ENCODE measurements at regions not wholly inside any gene's neighbourhood (a gene's known extent, or its start where the extent isn't known, plus 50 kb on each side); places are given as distances from the start of the nearest gene placed in this dataset.

DNA sequence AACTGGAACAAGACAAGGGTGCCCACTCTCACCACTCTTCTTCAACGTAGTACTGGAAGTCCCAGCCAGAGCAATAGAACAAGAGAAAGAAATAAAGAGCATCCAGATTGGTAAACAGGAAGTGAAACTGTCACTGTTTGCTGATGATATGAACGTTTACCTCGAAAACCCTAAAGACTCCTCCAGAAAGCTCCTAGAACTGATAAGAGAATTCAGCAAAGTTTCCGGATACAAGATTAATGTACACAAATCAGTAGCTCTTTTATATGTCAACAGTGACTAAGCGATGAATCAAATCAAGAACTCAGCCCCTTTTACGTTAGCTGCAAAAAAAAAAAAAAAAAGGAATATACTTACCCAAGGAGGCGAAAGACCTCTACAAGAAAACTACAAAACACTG lies 306.6 kb downstream of the PLK2 start:
- Mint-ChIP-seq H3K36me3 (ENCODE audit: low read depth) (peaks cover 2% of the 10 kb centered on the region), H3K4me3 (no peak overlapping the region), H3K4me1 (peaks cover 10% of the 10 kb centered on the region), H3K27me3 (ENCODE audit: insufficient read depth) (no peaks in the 10 kb centered on the region), H3K27ac (no peak overlapping the region), H3K9me3 (no peaks in the 10 kb centered on the region)
- TF ChIP-seq, protein P1, sequence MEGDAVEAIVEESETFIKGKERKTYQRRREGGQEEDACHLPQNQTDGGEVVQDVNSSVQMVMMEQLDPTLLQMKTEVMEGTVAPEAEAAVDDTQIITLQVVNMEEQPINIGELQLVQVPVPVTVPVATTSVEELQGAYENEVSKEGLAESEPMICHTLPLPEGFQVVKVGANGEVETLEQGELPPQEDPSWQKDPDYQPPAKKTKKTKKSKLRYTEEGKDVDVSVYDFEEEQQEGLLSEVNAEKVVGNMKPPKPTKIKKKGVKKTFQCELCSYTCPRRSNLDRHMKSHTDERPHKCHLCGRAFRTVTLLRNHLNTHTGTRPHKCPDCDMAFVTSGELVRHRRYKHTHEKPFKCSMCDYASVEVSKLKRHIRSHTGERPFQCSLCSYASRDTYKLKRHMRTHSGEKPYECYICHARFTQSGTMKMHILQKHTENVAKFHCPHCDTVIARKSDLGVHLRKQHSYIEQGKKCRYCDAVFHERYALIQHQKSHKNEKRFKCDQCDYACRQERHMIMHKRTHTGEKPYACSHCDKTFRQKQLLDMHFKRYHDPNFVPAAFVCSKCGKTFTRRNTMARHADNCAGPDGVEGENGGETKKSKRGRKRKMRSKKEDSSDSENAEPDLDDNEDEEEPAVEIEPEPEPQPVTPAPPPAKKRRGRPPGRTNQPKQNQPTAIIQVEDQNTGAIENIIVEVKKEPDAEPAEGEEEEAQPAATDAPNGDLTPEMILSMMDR (conservative IDR thresholded peaks at IDR 0.05), result no peak
- Histone ChIP-seq H3K4me1 (ENCODE audit: control insufficient read depth, insufficient read depth, low read length) (peaks cover 5% of the 10 kb centered on the region), H3K36me3 (ENCODE audit: control insufficient read depth, insufficient read depth, low read length) (no peaks in the 10 kb centered on the region), H3K27ac (ENCODE audit: low read depth, low read length) (no peak overlapping the region), H3K27me3 (ENCODE audit: control insufficient read depth, insufficient read depth, low read length, poor library complexity, severe bottlenecking) (no peaks in the 10 kb centered on the region), H3K9ac (ENCODE audit: extremely low read depth, low read length, poor library complexity, severe bottlenecking) (no peak overlapping the region), H3K9me3 (ENCODE audit: control insufficient read depth, low read length) (no peaks in the 10 kb centered on the region), H3K4me3 (ENCODE audit: low read length) (no peak overlapping the region)
- 92 to 95% methylated on average over 3 to 7 of the region's 7 CpGs for WGBS, 2 experiments (ENCODE audit: insufficient coverage in 1 of 2, insufficient read length in 1 of 2)
- DNase-seq, result no peak

DNA sequence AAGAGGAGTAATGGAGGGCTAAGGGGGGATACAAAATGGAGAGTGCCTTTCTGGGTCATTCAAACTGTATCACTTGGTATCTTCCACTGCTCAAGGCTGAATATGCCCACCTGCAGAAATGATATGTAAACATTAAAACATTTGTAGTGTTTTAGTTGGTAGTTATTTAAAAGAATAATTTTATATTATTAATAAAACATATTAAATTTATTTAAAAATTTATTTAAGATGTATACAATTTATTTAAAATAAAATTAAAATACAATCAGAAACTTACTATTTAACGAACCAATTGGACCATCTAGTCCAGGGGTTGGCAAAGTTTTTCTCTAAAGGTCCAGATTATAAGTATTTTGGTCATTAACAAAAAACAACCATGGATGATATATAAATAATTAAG lies 308.5 kb downstream of the PLK2 start:
- Histone ChIP-seq H3K9ac (ENCODE audit: extremely low read depth, low read length, poor library complexity, severe bottlenecking) (no peak overlapping the region), H3K27me3 (ENCODE audit: control insufficient read depth, insufficient read depth, low read length, poor library complexity, severe bottlenecking) (no peaks in the 10 kb centered on the region), H3K9me3 (ENCODE audit: control insufficient read depth, low read length) (no peaks in the 10 kb centered on the region), H3K4me3 (ENCODE audit: low read length) (no peak overlapping the region), H3K36me3 (ENCODE audit: control insufficient read depth, insufficient read depth, low read length) (no peaks in the 10 kb centered on the region), H3K27ac (ENCODE audit: low read depth, low read length) (no peak overlapping the region), H3K4me1 (ENCODE audit: control insufficient read depth, insufficient read depth, low read length) (no peaks in the 10 kb centered on the region)
- H3K27ac Mint-ChIP-seq, result no peak overlapping the region
- no peak overlapping the region for H3K4me3 Mint-ChIP-seq
- H3K4me1 Mint-ChIP-seq, result no peaks in the 10 kb centered on the region
- TF ChIP-seq, protein P1 (conservative IDR thresholded peaks at IDR 0.05), result no peak
- H3K9me3 Mint-ChIP-seq, result no peaks in the 10 kb centered on the region
- H3K36me3 Mint-ChIP-seq (ENCODE audit: low read depth), result peaks cover 2% of the 10 kb centered on the region
- no peaks in the 10 kb centered on the region for H3K27me3 Mint-ChIP-seq (ENCODE audit: insufficient read depth)
- DNase-seq, result no peak
- no CpG with 5 or more reads among the region's 1 CpG for WGBS, 2 experiments (ENCODE audit: insufficient coverage in 1 of 2, insufficient read length in 1 of 2)

DNA sequence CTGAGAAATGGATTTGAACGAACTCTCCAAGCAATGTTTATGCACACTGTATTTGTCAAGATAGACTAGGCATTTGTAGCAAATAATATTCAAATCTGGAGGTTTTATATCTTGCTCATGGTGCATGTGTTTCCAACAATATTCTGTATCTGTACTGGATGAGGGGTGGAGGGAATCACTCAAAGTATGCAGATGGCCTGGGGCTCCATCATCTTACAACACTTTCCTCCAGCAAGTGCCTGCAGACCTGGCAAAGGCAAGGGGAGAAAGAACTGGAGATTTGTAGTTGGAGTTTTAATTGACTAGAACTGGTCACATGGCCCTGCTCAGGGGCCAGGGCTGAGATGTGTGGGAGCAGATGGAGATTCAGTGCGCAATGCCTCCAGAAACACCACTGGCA lies 309.0 kb downstream of the PLK2 start:
- no peaks in the 10 kb centered on the region for H3K27me3 ChIP-seq (ENCODE audit: control insufficient read depth, insufficient read depth, low read length, poor library complexity, severe bottlenecking)
- TF ChIP-seq, protein P1 (conservative IDR thresholded peaks at IDR 0.05), result no peak
- Mint-ChIP-seq H3K4me3 (no peak overlapping the region), H3K27me3 (ENCODE audit: insufficient read depth) (no peaks in the 10 kb centered on the region), H3K36me3 (ENCODE audit: low read depth) (peaks cover 2% of the 10 kb centered on the region), H3K27ac (no peak overlapping the region), H3K4me1 (no peaks in the 10 kb centered on the region), H3K9me3 (no peaks in the 10 kb centered on the region)
- no peak overlapping the region for H3K9ac ChIP-seq (ENCODE audit: extremely low read depth, low read length, poor library complexity, severe bottlenecking)
- no peaks in the 10 kb centered on the region for H3K36me3 ChIP-seq (ENCODE audit: control insufficient read depth, insufficient read depth, low read length)
- no peaks in the 10 kb centered on the region for H3K4me1 ChIP-seq (ENCODE audit: control insufficient read depth, insufficient read depth, low read length)
- DNase-seq, result no peak
- H3K9me3 ChIP-seq (ENCODE audit: control insufficient read depth, low read length), result no peaks in the 10 kb centered on the region
- H3K4me3 ChIP-seq (ENCODE audit: low read length), result no peak overlapping the region
- 83 to 95% methylated on average over 1 to 2 of the region's 2 CpGs for WGBS, 2 experiments (ENCODE audit: insufficient coverage in 1 of 2, insufficient read length in 1 of 2)
- no peak overlapping the region for H3K27ac ChIP-seq (ENCODE audit: low read depth, low read length)

All from endodermal cell (in vitro differentiated cells).